Testis (tissue), 2 donors: ENCODE measurements at regions not wholly inside any gene's neighbourhood (a gene's known extent, or its start where the extent isn't known, plus 50 kb on each side); places are given as distances from the start of the nearest gene placed in this dataset.

Experiments
- CTCF ChIP-seq, 3 experiments: fragments of 450-650 bp in 2 of 3; fragments of 200-600 bp in 1 of 3; sonication (generic) in 1 of 3; IDR thresholded peaks; one replicate each; pipeline ENCODE4 v1.5.1; 2016 to 2019; ENCODE audit warnings: antibody characterized with exemption in 3 of 3, mild to moderate bottlenecking in 2 of 3, moderate library complexity in 1 of 3
- POLR2A ChIP-seq: fragments of 450-650 bp; IDR thresholded peaks from one replicate; pipeline ENCODE4 v1.6.1; 2017; ENCODE audit warnings: antibody characterized with exemption, mild to moderate bottlenecking, moderate library complexity

- TF ChIP-seq POLR2A (no peak), CTCF (IDR thresholded peaks at IDR 0.05) (no peak)
Observed at GRCh38 chr2:61688369-61689334, 150.5 kb upstream of the XPO1 start.
